ENCODE measurements at regions not wholly inside any gene's neighbourhood (a gene's known extent, or its start where the extent isn't known, plus 50 kb on each side); places are given as distances from the start of the nearest gene placed in this dataset.
A peak's percentile ranks its signal among the peaks of the same experiment; 100 is the strongest.

- Histone ChIP-seq H2AFZ (no peak overlapping the region), H3K27ac (no peak overlapping the region), H3K9ac (no peak overlapping the region), H3K4me1 (no peaks in the 10 kb centered on the region), H3K4me2 (ENCODE audit: low read length) (no peak overlapping the region), H3K27me3 (ENCODE audit: control insufficient read depth, insufficient read depth, low read length) (no peaks in the 10 kb centered on the region), H3K36me3 (ENCODE audit: control insufficient read depth, insufficient read depth, low read length) (no peaks in the 10 kb centered on the region), H3K9me3 (ENCODE audit: control insufficient read depth, low read length) (no peaks in the 10 kb centered on the region), H3K4me3 (ENCODE audit: low read depth, low read length) (no peak overlapping the region), H3K79me2 (no peaks in the 10 kb centered on the region)
- TF ChIP-seq CTCF (IDR thresholded peaks at IDR 0.05), result no peak
These were observed 281.6 kb upstream of the STT3B start for GRCh38 chr3:31251083-31251482.

GRCh38 chr3:31252216-31253185 is 280.2 kb upstream of the STT3B start:
- no peak overlapping the region for H3K27ac ChIP-seq
- H3K4me3 ChIP-seq (ENCODE audit: low read depth, low read length), result no peak overlapping the region
- no peak overlapping the region for H2AFZ ChIP-seq
- H3K4me1 ChIP-seq, result no peaks in the 10 kb centered on the region
- H3K27me3 ChIP-seq (ENCODE audit: control insufficient read depth, insufficient read depth, low read length), result no peaks in the 10 kb centered on the region
- H3K36me3 ChIP-seq (ENCODE audit: control insufficient read depth, insufficient read depth, low read length), result no peaks in the 10 kb centered on the region
- no peak overlapping the region for H3K4me2 ChIP-seq (ENCODE audit: low read length)
- H3K79me2 ChIP-seq, result no peaks in the 10 kb centered on the region
- no peak overlapping the region for H3K9ac ChIP-seq
- TF ChIP-seq CTCF (IDR thresholded peaks at IDR 0.05), result no peak
- H3K9me3 ChIP-seq (ENCODE audit: control insufficient read depth, low read length), result no peaks in the 10 kb centered on the region

GRCh38 chr3:31253782-31254181 is 278.9 kb upstream of the STT3B start:
- H3K9ac ChIP-seq, result no peak overlapping the region

GRCh38 chr3:31254483-31254882 is 278.2 kb upstream of the STT3B start:
- Histone ChIP-seq H3K27ac (no peak overlapping the region), H3K36me3 (ENCODE audit: control insufficient read depth, insufficient read depth, low read length) (no peaks in the 10 kb centered on the region), H3K9ac (no peak overlapping the region), H3K9me3 (ENCODE audit: control insufficient read depth, low read length) (no peaks in the 10 kb centered on the region), H3K27me3 (ENCODE audit: control insufficient read depth, insufficient read depth, low read length) (no peaks in the 10 kb centered on the region), H3K4me3 (ENCODE audit: low read depth, low read length) (no peak overlapping the region), H3K4me2 (ENCODE audit: low read length) (no peak overlapping the region), H3K4me1 (no peaks in the 10 kb centered on the region), H2AFZ (peak overlapping the region; percentile 24), H3K79me2 (no peaks in the 10 kb centered on the region)
- no peak for TF ChIP-seq CTCF (IDR thresholded peaks at IDR 0.05)

More at GRCh38 chr3:31253782-31254181, 278.9 kb upstream of the STT3B start:
- no peak for TF ChIP-seq CTCF (IDR thresholded peaks at IDR 0.05)
- Histone ChIP-seq H3K79me2 (no peaks in the 10 kb centered on the region), H3K4me3 (ENCODE audit: low read depth, low read length) (no peak overlapping the region), H2AFZ (no peak overlapping the region), H3K4me1 (no peaks in the 10 kb centered on the region), H3K27ac (no peak overlapping the region), H3K9me3 (ENCODE audit: control insufficient read depth, low read length) (no peaks in the 10 kb centered on the region), H3K27me3 (ENCODE audit: control insufficient read depth, insufficient read depth, low read length) (no peaks in the 10 kb centered on the region), H3K4me2 (ENCODE audit: low read length) (no peak overlapping the region), H3K36me3 (ENCODE audit: control insufficient read depth, insufficient read depth, low read length) (no peaks in the 10 kb centered on the region)

Measured in parathyroid adenoma (tissue), 2 donors.